ENCODE measurements at regions not wholly inside any gene's neighbourhood (a gene's known extent, or its start where the extent isn't known, plus 50 kb on each side); places are given as distances from the start of the nearest gene placed in this dataset.

DNA sequence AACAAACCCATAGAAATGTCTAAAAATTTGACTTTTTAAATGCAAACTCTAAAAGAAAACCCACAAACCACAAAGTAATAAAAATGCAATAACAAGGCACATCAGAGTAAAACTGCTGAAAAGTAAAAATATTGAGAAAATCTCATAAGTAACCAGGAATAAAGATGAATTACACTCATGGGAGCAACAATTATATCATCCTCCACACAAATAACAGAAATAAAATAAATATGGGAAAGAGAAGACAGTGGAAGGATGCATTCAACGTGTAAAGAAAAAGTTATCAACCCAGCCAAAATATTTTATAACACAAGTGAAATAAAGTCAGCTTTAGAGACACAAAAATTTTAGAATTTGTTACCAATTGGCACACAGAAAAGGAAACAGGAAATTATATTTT, 1420.2 kb downstream of the PCDH18 start:
- CTCF ChIA-PET: no interaction called here

DNA sequence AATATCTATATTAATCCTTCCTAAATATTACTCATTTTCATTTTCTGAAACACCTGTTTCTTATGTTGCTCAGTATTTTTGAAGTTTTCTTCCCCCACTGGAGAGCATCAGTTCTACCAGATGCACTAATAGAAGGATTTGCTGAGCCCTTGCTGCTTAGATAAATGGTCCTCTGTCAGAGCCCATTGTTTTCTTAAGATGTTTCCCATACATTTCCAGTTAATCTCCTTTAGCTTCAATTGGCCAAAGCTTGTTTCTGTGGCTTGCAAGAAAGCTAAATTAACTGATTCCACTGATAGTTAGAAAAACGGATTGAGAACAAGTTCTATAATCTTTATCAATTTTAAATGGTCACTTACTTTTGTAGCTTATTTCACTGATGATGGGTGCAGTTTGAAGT, 1425.5 kb downstream of the PCDH18 start:
- H3K36me3 ChIP-seq (ENCODE audit: control insufficient read depth in 2 of 2, insufficient read depth in 1 of 2, low read length in 2 of 2): no peaks in the 10 kb centered on the region
- ChIA-PET POLR2A (no interaction called here), CTCF (no interaction called here)
- H3K27ac ChIP-seq (ENCODE audit: extremely low read depth, low read depth, low read length): no peak overlapping the region
- no peak overlapping the region for H3K4me3 ChIP-seq (ENCODE audit: low read depth, low read length)
- H3K9me3 ChIP-seq (ENCODE audit: control insufficient read depth, insufficient read depth, low read depth, low read length): no peaks in the 10 kb centered on the region
- TF ChIP-seq, protein P1, sequence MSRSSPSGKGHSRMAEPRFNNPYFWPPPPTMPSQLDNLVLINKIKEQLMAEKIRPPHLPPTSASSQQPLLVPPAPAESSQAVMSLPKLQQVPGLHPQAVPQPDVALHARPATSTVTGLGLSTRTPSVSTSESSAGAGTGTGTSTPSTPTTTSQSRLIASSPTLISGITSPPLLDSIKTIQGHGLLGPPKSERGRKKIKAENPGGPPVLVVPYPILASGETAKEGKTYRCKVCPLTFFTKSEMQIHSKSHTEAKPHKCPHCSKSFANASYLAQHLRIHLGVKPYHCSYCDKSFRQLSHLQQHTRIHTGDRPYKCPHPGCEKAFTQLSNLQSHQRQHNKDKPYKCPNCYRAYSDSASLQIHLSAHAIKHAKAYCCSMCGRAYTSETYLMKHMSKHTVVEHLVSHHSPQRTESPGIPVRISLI (tag by site-specific recombination; IDR thresholded peaks at IDR 0.05): no peak
- TF ChIP-seq ZNF76 (tag by site-specific recombination; IDR thresholded peaks at IDR 0.05; ENCODE audit: borderline replicate concordance, low read depth) (no peak), SP3 (tag by site-specific recombination; IDR thresholded peaks at IDR 0.05) (no peak), ZNF112 (tag by site-specific recombination; IDR thresholded peaks at IDR 0.05) (no peak), ZNF174 (tag by site-specific recombination; IDR thresholded peaks at IDR 0.05) (no peak), ZNF266 (tag by site-specific recombination; IDR thresholded peaks at IDR 0.05; ENCODE audit: low read depth) (no peak), ZSCAN16 (tag by site-specific recombination; IDR thresholded peaks at IDR 0.05) (no peak)
- no peaks in the 10 kb centered on the region for H3K4me1 ChIP-seq (ENCODE audit: control insufficient read depth, insufficient read depth, low read length)

More for the DNA sequence above, 1420.2 kb downstream of the PCDH18 start:
- Histone ChIP-seq H3K27ac (ENCODE audit: extremely low read depth, low read depth, low read length) (no peak overlapping the region), H3K36me3 (ENCODE audit: control insufficient read depth in 2 of 2, insufficient read depth in 1 of 2, low read length in 2 of 2) (no peaks in the 10 kb centered on the region), H3K9me3 (ENCODE audit: control insufficient read depth, insufficient read depth, low read depth, low read length) (no peaks in the 10 kb centered on the region), H3K4me3 (ENCODE audit: low read depth, low read length) (no peak overlapping the region), H3K4me1 (ENCODE audit: control insufficient read depth, insufficient read depth, low read length) (no peaks in the 10 kb centered on the region)
- no peak for TF ChIP-seq ZNF302 (tag by site-specific recombination; IDR thresholded peaks at IDR 0.05; ENCODE audit: low read depth)
- POLR2A ChIA-PET: no interaction called here

GRCh38 chr4:136103616-136104015, 1428.7 kb downstream of the PCDH18 start:
- Histone ChIP-seq H3K36me3 (ENCODE audit: control insufficient read depth in 2 of 2, insufficient read depth in 1 of 2, low read length in 2 of 2) (no peaks in the 10 kb centered on the region), H3K4me1 (ENCODE audit: control insufficient read depth, insufficient read depth, low read length) (no peaks in the 10 kb centered on the region), H3K27ac (ENCODE audit: extremely low read depth, low read depth, low read length) (no peak overlapping the region), H3K9me3 (ENCODE audit: control insufficient read depth, insufficient read depth, low read depth, low read length) (no peaks in the 10 kb centered on the region), H3K4me3 (ENCODE audit: low read depth, low read length) (no peak overlapping the region)
- TF ChIP-seq ZEB2 (tag by site-specific recombination; IDR thresholded peaks at IDR 0.05) (no peak), ZNF548 (tag by site-specific recombination; IDR thresholded peaks at IDR 0.05) (no peak), ZNF530 (tag by site-specific recombination; IDR thresholded peaks at IDR 0.05; ENCODE audit: low read depth) (no peak), ZNF426 (tag by site-specific recombination; IDR thresholded peaks at IDR 0.05) (no peak), ZNF112 (tag by site-specific recombination; IDR thresholded peaks at IDR 0.05) (no peak), ZNF785 (tag by site-specific recombination; IDR thresholded peaks at IDR 0.05) (no peak), ZNF140 (tag by site-specific recombination; IDR thresholded peaks at IDR 0.05) (no peak), ZNF473 (tag by site-specific recombination; IDR thresholded peaks at IDR 0.05) (no peak)
- TF ChIP-seq, protein P2, sequence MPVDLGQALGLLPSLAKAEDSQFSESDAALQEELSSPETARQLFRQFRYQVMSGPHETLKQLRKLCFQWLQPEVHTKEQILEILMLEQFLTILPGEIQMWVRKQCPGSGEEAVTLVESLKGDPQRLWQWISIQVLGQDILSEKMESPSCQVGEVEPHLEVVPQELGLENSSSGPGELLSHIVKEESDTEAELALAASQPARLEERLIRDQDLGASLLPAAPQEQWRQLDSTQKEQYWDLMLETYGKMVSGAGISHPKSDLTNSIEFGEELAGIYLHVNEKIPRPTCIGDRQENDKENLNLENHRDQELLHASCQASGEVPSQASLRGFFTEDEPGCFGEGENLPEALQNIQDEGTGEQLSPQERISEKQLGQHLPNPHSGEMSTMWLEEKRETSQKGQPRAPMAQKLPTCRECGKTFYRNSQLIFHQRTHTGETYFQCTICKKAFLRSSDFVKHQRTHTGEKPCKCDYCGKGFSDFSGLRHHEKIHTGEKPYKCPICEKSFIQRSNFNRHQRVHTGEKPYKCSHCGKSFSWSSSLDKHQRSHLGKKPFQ (tag by site-specific recombination; IDR thresholded peaks at IDR 0.05): no peak
- POLR2A ChIA-PET: no interaction called here
- CTCF ChIA-PET: no interaction called here

DNA sequence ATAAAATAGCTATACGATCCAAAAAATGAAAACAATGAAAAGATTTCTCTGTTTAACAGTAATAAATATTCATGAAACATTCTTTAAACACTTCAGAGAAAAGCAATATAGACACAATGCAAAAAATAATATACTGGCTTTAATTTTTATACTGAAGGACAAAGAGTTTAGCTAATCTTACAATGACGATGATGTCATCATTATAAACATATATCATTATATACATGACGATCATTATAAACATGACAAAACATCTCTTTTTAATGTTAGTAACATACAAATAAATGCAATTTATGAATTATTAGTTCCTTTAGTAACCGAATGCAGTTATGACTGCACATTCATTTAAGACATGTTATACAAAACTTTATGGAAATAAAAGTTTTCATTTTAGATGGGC, 1434.6 kb downstream of the PCDH18 start:
- ChIA-PET POLR2A (no interaction called here), CTCF (interaction anchor here (0.6 kb wide), 1 partner anchor 84 kb away, joined by 3 read pairs; no protein-coding TSS in a partner anchor)
- H3K27ac ChIP-seq (ENCODE audit: extremely low read depth, low read depth, low read length): no peak overlapping the region
- H3K9me3 ChIP-seq (ENCODE audit: control insufficient read depth, insufficient read depth, low read depth, low read length): no peaks in the 10 kb centered on the region
- no peaks in the 10 kb centered on the region for H3K4me1 ChIP-seq (ENCODE audit: control insufficient read depth, insufficient read depth, low read length)
- H3K4me3 ChIP-seq (ENCODE audit: low read depth, low read length): no peak overlapping the region
- no peaks in the 10 kb centered on the region for H3K36me3 ChIP-seq (ENCODE audit: control insufficient read depth in 2 of 2, insufficient read depth in 1 of 2, low read length in 2 of 2)
- no peak for TF ChIP-seq KLF8 (tag by site-specific recombination; IDR thresholded peaks at IDR 0.05)
- TF ChIP-seq, protein P3, sequence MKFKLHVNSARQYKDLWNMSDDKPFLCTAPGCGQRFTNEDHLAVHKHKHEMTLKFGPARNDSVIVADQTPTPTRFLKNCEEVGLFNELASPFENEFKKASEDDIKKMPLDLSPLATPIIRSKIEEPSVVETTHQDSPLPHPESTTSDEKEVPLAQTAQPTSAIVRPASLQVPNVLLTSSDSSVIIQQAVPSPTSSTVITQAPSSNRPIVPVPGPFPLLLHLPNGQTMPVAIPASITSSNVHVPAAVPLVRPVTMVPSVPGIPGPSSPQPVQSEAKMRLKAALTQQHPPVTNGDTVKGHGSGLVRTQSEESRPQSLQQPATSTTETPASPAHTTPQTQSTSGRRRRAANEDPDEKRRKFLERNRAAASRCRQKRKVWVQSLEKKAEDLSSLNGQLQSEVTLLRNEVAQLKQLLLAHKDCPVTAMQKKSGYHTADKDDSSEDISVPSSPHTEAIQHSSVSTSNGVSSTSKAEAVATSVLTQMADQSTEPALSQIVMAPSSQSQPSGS (tag by site-specific recombination; IDR thresholded peaks at IDR 0.05; ENCODE audit: low read depth): peak; percentile 73
